Omental fat pad (tissue), 3 donors: ENCODE measurements at regions not wholly inside any gene's neighbourhood (a gene's known extent, or its start where the extent isn't known, plus 50 kb on each side); places are given as distances from the start of the nearest gene placed in this dataset.
"Not testable (repeated sequence)": the region's sequence is repeated elsewhere in the genome, so short reads cannot be mapped to it uniquely, and the experiment has no call there.

Experiments used
- ATAC-seq: fragments of 150-250 bp; one replicate; pipeline ENCODE4 v1.9.1; 2016; ENCODE audit warnings: mild to moderate bottlenecking, moderate library complexity; ENCODE audit not compliant: low FRiP score
- DNase-seq: peaks from one replicate; pipeline ENCODE4 v3.0.0-alpha.2; 2019; ENCODE audit warnings: low spot score
- TF ChIP-seq, protein P1 (sequence below), 3 donors: fragments of 450-650 bp; IDR thresholded peaks; one replicate each; pipeline ENCODE4 v1.5.1; 2016 to 2017; ENCODE audit warnings: antibody characterized with exemption in 3 of 3, mild to moderate bottlenecking in 3 of 3, moderate library complexity in 2 of 3

- ATAC-seq, result no peak
- TF ChIP-seq, protein P1, sequence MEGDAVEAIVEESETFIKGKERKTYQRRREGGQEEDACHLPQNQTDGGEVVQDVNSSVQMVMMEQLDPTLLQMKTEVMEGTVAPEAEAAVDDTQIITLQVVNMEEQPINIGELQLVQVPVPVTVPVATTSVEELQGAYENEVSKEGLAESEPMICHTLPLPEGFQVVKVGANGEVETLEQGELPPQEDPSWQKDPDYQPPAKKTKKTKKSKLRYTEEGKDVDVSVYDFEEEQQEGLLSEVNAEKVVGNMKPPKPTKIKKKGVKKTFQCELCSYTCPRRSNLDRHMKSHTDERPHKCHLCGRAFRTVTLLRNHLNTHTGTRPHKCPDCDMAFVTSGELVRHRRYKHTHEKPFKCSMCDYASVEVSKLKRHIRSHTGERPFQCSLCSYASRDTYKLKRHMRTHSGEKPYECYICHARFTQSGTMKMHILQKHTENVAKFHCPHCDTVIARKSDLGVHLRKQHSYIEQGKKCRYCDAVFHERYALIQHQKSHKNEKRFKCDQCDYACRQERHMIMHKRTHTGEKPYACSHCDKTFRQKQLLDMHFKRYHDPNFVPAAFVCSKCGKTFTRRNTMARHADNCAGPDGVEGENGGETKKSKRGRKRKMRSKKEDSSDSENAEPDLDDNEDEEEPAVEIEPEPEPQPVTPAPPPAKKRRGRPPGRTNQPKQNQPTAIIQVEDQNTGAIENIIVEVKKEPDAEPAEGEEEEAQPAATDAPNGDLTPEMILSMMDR (IDR thresholded peaks at IDR 0.05), result no peak
- DNase-seq, result no peak
Measured at GRCh38 chr18:35890323-35890722, 82.2 kb upstream of the RMP24 start.

DNA sequence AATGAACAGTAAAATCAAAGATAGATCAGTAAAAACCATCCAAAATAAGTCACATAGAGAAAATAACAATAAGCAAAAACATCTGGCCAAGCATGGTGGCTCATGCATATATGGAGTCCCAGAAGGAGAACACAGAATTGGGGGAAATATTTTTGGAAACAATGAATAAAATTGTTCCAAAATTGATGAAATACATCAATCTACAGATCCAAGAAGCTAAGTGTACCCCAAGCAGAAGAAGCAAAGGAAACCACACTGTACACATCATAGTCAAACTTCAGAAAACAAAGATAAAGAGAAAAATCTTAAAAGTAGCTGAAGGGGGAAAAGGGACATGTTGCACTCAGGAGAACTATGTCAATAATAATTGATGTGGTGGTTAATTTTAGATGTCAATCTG is 80.4 kb upstream of the RMP24 start:
- TF ChIP-seq, protein P1 (IDR thresholded peaks at IDR 0.05), result no peak
- ATAC-seq (no peak), DNase-seq (no peak)

DNA sequence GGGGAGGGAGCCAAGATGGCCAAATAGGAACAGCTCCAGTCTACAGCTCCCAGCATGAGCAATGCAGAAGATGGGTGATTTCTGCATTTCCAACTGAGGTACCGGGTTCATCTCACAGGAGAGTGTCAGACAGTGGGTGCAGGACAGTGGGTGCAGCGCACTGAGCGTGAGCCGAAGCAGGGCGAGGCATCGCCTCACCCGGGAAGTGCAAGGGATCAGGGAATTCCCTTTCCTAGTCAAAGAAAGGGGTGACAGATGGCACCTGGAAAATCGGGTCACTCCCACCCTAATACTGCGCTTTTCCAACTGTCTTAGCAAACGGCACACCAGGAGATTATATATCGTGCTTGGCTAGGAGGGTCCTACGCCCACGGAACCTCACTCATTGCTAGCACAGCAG is 75.0 kb upstream of the RMP24 start:
- ATAC-seq, DNase-seq: not testable (repeated sequence)

GRCh38 chr18:35904389-35905037 is 68.0 kb upstream of the RMP24 start:
- ATAC-seq (no peak), DNase-seq (no peak)
- TF ChIP-seq, protein P1 (IDR thresholded peaks at IDR 0.05), result no peak

DNA sequence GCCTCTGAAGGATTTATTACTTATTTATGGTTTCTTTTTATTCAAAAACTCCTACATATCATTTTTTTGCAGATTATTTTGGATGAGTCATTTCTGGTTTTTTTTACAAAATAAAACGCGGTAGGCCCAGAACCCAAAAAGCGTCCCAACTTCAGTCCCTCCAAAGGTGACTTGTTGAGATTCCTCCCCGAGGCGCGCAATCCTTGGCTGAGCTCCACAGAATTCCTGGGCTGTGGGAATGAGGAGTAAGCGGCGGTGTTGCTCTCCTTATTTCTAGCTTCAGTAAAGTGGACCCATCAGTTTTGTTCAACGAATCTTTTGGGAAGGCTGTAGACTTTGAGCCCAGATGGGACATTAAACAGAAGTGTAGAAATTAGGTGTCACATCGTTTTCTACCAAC is 67.0 kb upstream of the RMP24 start:
- no peak for DNase-seq
- ATAC-seq, result no peak
- TF ChIP-seq, protein P1 (IDR thresholded peaks at IDR 0.05), result no peak

DNA sequence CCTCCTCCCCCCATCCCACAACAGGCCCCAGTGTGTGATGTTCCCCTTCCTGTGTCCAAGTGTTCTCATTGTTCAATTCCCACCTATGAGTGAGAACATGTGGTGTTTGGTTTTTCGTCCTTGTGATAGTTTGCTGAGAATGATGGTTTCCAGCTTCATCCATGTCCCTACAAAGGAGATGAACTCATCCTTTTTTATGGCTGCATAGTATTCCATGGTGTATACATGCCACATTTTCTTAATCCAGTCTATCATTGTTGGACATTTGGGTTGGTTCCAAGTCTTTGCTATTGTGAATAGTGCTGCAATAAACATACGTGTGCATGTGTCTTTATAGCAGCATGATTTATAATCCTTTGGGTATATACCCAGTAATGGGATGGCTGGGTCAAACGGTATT is 66.2 kb upstream of the RMP24 start:
- not testable (repeated sequence) for ATAC-seq

GRCh38 chr18:35910327-35910726 is 62.2 kb upstream of the RMP24 start:
- no peak for DNase-seq
- TF ChIP-seq, protein P1 (IDR thresholded peaks at IDR 0.05), result no peak
- no peak for ATAC-seq

More for the DNA sequence above, 66.2 kb upstream of the RMP24 start:
- not testable (repeated sequence) for DNase-seq

GRCh38 chr18:35912332-35912731 is 60.1 kb upstream of the RMP24 start:
- ATAC-seq, result no peak
- no peak for DNase-seq
- TF ChIP-seq, protein P1 (IDR thresholded peaks at IDR 0.05), result no peak
